Nephron (organoid): ENCODE measurements at regions not wholly inside any gene's neighbourhood (a gene's known extent, or its start where the extent isn't known, plus 50 kb on each side); places are given as distances from the start of the nearest gene placed in this dataset.

Experiments
- H3K27ac Mint-ChIP-seq, 3 experiments: 2 replicates each; pipeline ENCODE4 v1.8.0; 2020; ENCODE audit warnings: mixed read lengths in 3 of 3, mild to moderate bottlenecking in 2 of 3, moderate library complexity in 1 of 3
- H3K27me3 Mint-ChIP-seq: 2 replicates; pipeline ENCODE4 v1.8.0; 2021; ENCODE audit warnings: low read depth, mild to moderate bottlenecking, moderate library complexity, mixed read lengths
- H3K36me3 Mint-ChIP-seq: 2 replicates; pipeline ENCODE4 v1.8.0; 2020; ENCODE audit warnings: low read depth, mixed read lengths
- H3K4me1 Mint-ChIP-seq: 2 replicates; pipeline ENCODE4 v1.8.0; 2020; ENCODE audit warnings: mixed read lengths
- H3K4me3 Mint-ChIP-seq, 3 experiments: 2 replicates each; pipeline ENCODE4 v1.8.0; 2020; ENCODE audit warnings: mild to moderate bottlenecking in 3 of 3, mixed read lengths in 3 of 3, moderate library complexity in 2 of 3
- H3K9me3 Mint-ChIP-seq: 2 replicates; pipeline ENCODE4 v1.8.0; 2020; ENCODE audit warnings: mixed read lengths
- CTCF ChIP-seq, 3 experiments: fragments of 200-600 bp; sonication (generic); IDR thresholded peaks; one replicate each; pipeline ENCODE4 v1.5.0; 2021; ENCODE audit warnings: antibody characterized with exemption in 3 of 3; ENCODE audit not compliant: unreplicated experiment in 3 of 3

DNA sequence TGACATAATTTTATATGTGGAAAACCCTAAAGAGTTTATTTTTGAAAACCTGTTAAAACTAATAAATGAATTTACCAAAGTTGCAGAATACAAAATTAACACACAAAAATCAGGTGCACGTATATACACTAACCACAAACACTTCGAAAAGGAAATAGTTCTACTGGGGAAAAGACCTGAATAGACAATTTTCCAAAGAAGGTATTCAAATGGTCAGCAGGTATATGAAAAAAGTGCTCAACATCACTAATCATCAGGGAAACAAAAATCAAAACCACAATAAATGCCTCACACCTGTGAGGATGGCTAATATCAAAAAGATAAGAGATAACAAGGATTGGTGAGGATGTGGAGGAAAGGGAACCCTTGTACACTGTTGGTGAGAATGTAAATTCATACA, 110.6 kb downstream of the PXDC1 start:
- H3K4me1 Mint-ChIP-seq, result peaks cover 4% of the 10 kb centered on the region
- H3K36me3 Mint-ChIP-seq, result no peaks in the 10 kb centered on the region
- H3K4me3 Mint-ChIP-seq, result no peak overlapping the region
- TF ChIP-seq CTCF (IDR thresholded peaks at IDR 0.05; ENCODE audit: unreplicated experiment in 3 of 3), result no peak
- H3K9me3 Mint-ChIP-seq, result peaks cover 5% of the 10 kb centered on the region
- peaks cover 6% of the 10 kb centered on the region for H3K27me3 Mint-ChIP-seq
- H3K27ac Mint-ChIP-seq, result no peak overlapping the region

- no peaks in the 10 kb centered on the region for H3K36me3 Mint-ChIP-seq
- no peak for TF ChIP-seq CTCF (IDR thresholded peaks at IDR 0.05; ENCODE audit: unreplicated experiment in 3 of 3)
- no peak overlapping the region for H3K27ac Mint-ChIP-seq
- H3K9me3 Mint-ChIP-seq, result peaks cover 5% of the 10 kb centered on the region
- H3K27me3 Mint-ChIP-seq, result peaks cover 4% of the 10 kb centered on the region
- H3K4me1 Mint-ChIP-seq, result no peaks in the 10 kb centered on the region
- no peak overlapping the region for H3K4me3 Mint-ChIP-seq
These were observed 112.9 kb downstream of the PXDC1 start for GRCh38 chr6:3638662-3639061.

- Mint-ChIP-seq H3K9me3 (peaks cover 5% of the 10 kb centered on the region), H3K4me1 (no peaks in the 10 kb centered on the region), H3K27me3 (peaks cover 4% of the 10 kb centered on the region), H3K36me3 (no peaks in the 10 kb centered on the region), H3K4me3 (no peak overlapping the region), H3K27ac (no peak overlapping the region)
- no peak for TF ChIP-seq CTCF (IDR thresholded peaks at IDR 0.05; ENCODE audit: unreplicated experiment in 3 of 3)
These were observed 115.5 kb downstream of the PXDC1 start for GRCh38 chr6:3636060-3636459.

DNA sequence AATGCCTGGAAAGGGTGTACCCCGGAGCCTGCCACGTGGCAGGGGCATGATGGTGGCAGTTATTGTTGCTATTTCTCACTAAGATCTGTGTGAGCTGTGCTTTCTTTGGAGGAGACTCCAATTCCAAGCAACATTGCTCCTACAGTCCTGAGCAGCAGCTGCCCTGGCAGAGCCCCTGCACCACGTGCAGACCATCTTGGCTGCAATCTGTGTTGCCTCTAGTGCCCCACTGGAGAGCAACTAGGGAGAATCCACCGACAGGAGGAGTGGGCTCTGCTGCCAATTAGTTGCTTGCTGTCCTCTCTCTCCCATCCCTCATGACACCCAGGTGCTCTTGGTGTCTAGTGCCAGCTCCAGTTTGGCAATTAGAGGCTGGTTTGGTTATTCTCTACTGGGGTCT, 116.0 kb downstream of the PXDC1 start:
- H3K27ac Mint-ChIP-seq, result no peak overlapping the region
- H3K27me3 Mint-ChIP-seq, result peaks cover 7% of the 10 kb centered on the region
- H3K4me1 Mint-ChIP-seq, result no peaks in the 10 kb centered on the region
- no peaks in the 10 kb centered on the region for H3K36me3 Mint-ChIP-seq
- peaks cover 5% of the 10 kb centered on the region for H3K9me3 Mint-ChIP-seq
- no peak for TF ChIP-seq CTCF (IDR thresholded peaks at IDR 0.05; ENCODE audit: unreplicated experiment in 3 of 3)
- no peak overlapping the region for H3K4me3 Mint-ChIP-seq

GRCh38 chr6:3634280-3634816, 117.2 kb downstream of the PXDC1 start:
- no peak for TF ChIP-seq CTCF (IDR thresholded peaks at IDR 0.05; ENCODE audit: unreplicated experiment in 3 of 3)
- Mint-ChIP-seq H3K4me1 (no peaks in the 10 kb centered on the region), H3K27ac (no peak overlapping the region), H3K9me3 (peaks cover 5% of the 10 kb centered on the region), H3K4me3 (no peak overlapping the region), H3K36me3 (no peaks in the 10 kb centered on the region), H3K27me3 (peaks cover 10% of the 10 kb centered on the region)

DNA sequence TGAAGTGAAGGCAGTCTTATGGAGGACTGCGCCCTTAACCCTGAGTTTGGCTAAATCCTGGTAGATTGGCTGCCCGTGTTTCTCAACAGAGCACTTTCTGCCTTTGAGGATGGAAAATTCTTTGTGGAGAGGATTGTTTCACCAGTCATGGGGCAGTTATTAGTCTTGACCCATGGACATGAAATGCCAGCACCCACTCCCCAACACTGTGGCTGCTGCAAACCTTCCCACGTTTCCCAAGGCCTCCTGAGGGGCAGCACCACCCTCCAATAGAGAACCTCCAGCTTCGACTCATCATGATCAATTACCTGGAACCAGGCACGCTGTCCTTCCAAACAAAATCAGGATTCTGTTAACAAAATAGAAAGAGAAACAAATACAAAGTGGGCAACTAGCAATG, 117.8 kb downstream of the PXDC1 start:
- Mint-ChIP-seq H3K36me3 (no peaks in the 10 kb centered on the region), H3K9me3 (peaks cover 4% of the 10 kb centered on the region), H3K4me1 (peaks cover under 1% of the 10 kb centered on the region), H3K27me3 (peaks cover 12% of the 10 kb centered on the region), H3K4me3 (no peak overlapping the region), H3K27ac (no peak overlapping the region)
- no peak for TF ChIP-seq CTCF (IDR thresholded peaks at IDR 0.05; ENCODE audit: unreplicated experiment in 3 of 3)
